GM19328 (cell line): ENCODE measurements at regions not wholly inside any gene's neighbourhood (a gene's known extent, or its start where the extent isn't known, plus 50 kb on each side); places are given as distances from the start of the nearest gene placed in this dataset.
"Not testable (repeated sequence)": the region's sequence is repeated elsewhere in the genome, so short reads cannot be mapped to it uniquely, and the experiment has no call there.

Experiments used
- ATAC-seq: cut with Tn5 transposase; IDR thresholded peaks from one replicate; pipeline ENCODE4 v1.9.1; 2021; ENCODE audit warnings: mild to moderate bottlenecking, moderate library complexity; ENCODE audit not compliant: unreplicated experiment

GRCh38 chr1:189033169-189033568 is 1444.5 kb downstream of the BRINP3 start:
- no peak for ATAC-seq

- ATAC-seq = no peak
Observed at GRCh38 chr1:189036628-189037027, 1441.0 kb downstream of the BRINP3 start.

- ATAC-seq = no peak
Observed at GRCh38 chr1:189046127-189046526, 1431.5 kb downstream of the BRINP3 start.

GRCh38 chr1:189084811-189085210 is 1392.9 kb downstream of the BRINP3 start:
- ATAC-seq = no peak

- no peak for ATAC-seq
Observed at GRCh38 chr1:189103956-189104355, 1373.7 kb downstream of the BRINP3 start.

GRCh38 chr1:189117072-189117770 is 1360.4 kb downstream of the BRINP3 start:
- ATAC-seq = no peak

GRCh38 chr1:189121941-189122340 is 1355.7 kb downstream of the BRINP3 start:
- no peak for ATAC-seq

- no peak for ATAC-seq
Observed at GRCh38 chr1:189125694-189126093, 1352.0 kb downstream of the BRINP3 start.

GRCh38 chr1:189131576-189131975 is 1346.1 kb downstream of the BRINP3 start:
- no peak for ATAC-seq

GRCh38 chr1:189139748-189140147 is 1337.9 kb downstream of the BRINP3 start:
- not testable (repeated sequence) for ATAC-seq

- ATAC-seq = no peak
Observed at GRCh38 chr1:189141056-189141455, 1336.6 kb downstream of the BRINP3 start.

GRCh38 chr1:189149547-189150375 is 1327.9 kb downstream of the BRINP3 start:
- no peak for ATAC-seq

GRCh38 chr1:189150624-189151023 is 1327.0 kb downstream of the BRINP3 start:
- no peak for ATAC-seq

GRCh38 chr1:189151361-189151760 is 1326.3 kb downstream of the BRINP3 start:
- ATAC-seq = no peak

- no peak for ATAC-seq
Observed at GRCh38 chr1:189152685-189153084, 1325.0 kb downstream of the BRINP3 start.

GRCh38 chr1:189158155-189158554 is 1319.5 kb downstream of the BRINP3 start:
- ATAC-seq = no peak

- ATAC-seq = no peak
Observed at GRCh38 chr1:189175889-189176288, 1301.8 kb downstream of the BRINP3 start.

GRCh38 chr1:189180057-189180456 is 1297.6 kb downstream of the BRINP3 start:
- ATAC-seq = no peak

GRCh38 chr1:189185097-189185496 is 1292.6 kb downstream of the BRINP3 start:
- ATAC-seq = no peak

- no peak for ATAC-seq
Observed at GRCh38 chr1:189192741-189193520, 1284.7 kb downstream of the BRINP3 start.

- ATAC-seq = no peak
Observed at GRCh38 chr1:189205863-189206262, 1271.8 kb downstream of the BRINP3 start.
